Lung microvascular endothelial cell (primary cell): ENCODE measurements at regions not wholly inside any gene's neighbourhood (a gene's known extent, or its start where the extent isn't known, plus 50 kb on each side); places are given as distances from the start of the nearest gene placed in this dataset.

Experiments
- DNase-seq, 2 donors: peaks; one replicate each; pipeline versions ENCODE4 v3.0.0 to v3.0.0-alpha.2; 2010; ENCODE audit warnings: low read depth in 2 of 2

DNA sequence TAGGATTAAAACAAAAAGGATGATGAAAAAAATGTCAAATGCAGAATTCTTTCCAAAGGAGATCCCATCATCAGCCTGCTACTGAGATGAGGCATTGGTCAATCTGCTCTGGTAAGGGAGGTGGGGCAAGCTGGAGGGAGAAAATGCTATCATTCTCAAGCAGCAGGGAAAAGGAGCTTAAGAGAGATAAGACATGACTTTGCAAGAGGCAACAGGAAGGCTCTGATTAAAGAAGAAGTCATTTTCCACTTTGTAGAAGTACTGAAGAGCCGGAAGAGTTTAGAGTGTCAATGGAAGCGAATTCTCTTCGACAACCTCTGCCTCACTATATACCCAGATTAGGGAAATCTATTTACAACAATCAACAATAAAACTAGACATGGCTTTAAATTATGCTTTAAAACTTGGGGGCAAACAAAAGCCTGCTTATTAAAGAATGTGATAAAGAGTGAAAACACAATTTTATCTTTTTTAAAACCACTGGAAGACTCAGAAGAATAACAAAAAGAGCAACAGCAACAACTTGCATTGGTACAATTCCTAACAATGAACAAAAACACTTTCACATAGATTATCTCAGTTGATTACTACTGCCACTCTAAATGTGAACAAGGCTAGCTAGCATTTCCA, 81.8 kb upstream of the NANOGP8 start:
- DNase-seq: no peak

DNA sequence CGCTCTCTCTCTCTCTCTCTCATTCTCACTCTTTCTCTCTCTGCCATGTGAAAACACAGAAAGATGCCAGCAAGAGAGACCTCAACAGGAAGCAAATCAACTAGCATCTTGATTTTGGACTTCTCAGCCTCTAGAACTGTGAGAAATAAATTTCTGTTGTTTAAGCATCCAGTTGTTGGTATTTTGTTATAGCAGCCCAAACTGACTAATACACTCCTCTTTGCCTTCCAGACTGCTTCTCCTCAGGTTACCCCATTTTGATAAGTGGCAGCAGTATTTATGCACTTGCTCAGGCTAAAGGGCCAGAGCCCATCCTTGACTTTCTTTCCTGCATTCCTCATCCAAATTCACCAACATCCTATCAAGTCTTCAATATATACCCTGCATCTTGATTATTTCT, 76.6 kb upstream of the NANOGP8 start:
- DNase-seq: no peak

DNA sequence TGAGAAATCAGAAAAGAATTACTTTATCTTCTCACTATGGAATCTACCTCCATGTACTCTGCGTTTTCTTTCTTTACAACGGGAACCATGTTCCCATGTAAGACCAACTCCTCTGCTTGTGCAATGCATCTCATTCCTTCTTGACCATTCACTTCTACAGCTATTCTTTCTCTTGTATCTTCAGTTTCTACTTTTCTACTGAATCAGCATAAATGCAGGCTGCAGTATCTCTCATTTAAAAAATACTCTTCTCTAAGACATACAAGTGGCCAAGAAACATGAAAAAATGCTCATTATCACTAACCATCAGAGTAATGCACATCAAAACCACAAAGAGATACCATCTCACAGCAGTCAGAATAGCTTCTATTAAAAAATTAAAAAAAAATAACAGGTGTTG, 74.1 kb upstream of the NANOGP8 start:
- no peak for DNase-seq

DNA sequence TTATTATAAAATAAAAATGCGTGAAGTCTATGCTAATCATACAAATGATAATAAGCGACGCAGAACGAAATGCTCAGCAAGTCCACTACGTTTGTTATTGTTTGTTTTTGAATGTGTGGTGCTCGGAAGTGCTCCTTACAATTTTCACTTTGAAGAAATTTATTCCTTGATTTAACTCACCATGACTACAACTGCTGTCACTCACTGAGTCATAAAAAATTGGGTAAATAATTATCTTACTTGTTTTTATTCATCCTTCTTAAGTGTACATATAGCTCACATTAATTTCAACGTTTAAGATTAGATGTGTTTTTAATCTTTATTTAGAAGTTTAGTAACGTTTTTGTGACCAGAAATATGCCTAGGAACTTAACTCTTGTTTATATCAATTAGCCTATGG, 66.7 kb upstream of the NANOGP8 start:
- no peak for DNase-seq

DNA sequence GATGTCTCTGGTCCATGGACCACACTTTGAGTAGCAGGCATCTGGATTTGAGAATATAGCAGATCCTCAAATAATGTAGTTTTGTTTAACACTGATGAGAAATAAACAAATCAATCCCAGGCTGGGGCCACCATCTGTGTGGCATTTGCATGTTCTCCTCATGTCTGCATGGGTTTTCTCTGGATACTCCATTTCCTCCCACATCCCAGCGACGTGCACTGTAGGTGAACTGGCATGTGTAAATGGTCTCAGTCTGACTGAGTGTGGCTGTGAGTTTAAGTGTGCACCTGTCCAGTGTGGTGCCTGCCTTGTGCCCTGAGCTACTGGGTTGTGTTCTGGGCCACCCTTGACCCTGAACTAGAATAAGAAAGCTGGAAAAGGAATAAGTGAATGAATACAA, 66.3 kb upstream of the NANOGP8 start:
- DNase-seq: no peak

DNA sequence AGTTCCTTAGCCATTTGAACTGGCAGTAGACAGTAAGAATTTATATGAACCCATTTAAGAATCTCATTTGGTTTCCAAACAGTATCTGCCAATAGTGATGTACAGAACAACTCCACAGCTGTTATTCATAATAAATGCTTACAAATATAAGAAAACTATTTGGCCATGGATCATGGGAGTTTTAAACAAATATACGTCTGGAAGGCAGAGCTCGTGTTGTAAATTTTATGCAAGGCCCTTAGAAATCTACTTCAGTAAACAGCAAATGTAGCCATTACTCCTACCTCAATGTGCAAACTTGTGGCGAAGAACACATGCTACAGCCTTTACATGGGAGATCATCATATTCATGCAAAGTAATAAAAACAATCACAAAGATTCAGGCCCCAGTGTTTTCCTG, 65.3 kb upstream of the NANOGP8 start:
- no peak for DNase-seq

DNA sequence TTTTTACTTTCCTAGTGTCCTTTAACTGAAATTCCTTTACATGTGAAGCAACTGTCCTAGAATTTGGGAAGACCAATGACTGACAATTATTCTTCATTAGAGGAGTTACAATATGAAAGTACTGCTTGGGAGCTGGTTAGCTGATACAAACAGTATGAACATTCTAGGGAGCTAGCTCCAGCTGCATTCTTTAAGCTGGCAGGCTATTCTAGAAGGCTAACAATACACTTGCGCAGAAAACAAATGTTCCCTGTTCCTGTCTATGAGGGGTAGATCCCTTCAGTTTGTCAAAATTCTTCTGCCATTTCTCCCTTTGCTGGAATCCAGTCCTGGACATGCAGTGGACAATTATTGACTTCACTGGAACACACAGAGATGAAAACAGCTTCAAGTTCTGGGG, 60.2 kb upstream of the NANOGP8 start:
- DNase-seq: no peak

DNA sequence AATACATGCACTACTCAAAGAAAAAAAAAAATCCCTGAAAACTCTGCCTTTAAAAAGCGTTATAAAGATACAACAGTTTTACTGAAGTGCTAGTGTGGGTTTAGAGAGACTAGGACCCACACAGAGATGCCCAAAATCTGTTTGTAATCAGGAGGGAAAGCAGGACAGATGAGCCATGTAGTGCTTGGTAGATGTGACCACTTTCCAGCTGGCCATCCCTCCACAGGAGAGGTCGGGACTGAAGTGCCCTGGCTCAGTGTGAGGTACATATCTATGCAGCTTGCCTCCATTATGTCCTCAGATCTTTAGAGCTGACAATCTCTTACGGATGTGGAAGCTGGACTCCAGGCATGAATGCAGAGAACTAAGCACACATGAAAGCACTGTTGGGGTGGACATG, 57.5 kb upstream of the NANOGP8 start:
- no peak for DNase-seq

DNA sequence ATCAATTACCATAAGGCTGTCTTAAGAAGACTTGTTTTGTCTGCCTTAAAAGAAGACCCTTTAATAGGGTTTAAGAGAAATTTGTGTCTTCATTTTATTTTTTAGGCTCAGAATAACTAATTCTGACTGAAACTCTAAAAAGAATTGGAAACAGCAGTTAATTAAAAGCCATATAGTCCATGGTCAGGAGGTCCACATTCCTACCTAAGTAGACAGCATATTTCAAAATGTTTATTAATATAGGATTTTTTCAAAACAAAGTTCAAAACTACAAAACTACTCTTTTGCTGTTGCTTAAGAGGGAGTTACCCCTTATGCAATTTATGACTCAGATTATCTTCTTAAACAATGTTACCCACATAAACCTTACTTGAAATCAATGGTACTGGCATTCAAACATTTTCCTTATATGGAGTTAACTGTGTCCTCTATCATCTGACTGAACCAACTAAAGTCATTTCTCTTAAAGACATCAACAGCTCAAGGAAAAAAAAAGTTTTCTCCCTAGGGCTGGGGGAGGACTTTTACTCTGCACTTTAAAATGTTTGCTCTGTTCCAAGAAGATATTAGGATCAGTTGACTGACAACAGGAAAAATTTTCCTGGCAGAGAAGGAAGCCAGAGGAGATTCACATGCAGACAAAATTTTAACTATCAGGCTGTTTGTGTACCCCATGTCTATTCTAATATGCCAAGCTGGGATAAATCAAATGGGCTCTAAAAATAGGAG, 56.8 kb upstream of the NANOGP8 start:
- peak in 1 of 2 donors; percentile 6 for DNase-seq

DNA sequence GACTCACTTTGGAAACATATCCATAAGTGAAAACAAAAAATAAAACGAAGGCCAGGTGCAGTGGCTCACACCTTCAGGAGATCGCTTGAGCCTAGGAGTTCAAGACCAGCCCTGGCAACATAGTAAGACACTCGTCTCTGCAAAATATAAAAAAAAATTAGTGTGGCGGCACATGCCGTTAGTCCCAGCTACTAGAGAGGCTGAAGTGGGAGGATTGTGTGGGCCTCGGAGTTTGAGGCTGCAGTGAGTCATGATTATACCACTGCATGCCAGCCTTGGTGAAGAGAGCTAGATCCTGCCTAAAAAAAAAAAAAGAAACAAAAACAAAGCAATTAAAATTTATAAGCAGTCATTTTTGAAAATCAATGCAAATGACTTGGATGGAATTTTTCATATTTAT, 54.7 kb upstream of the NANOGP8 start:
- no peak for DNase-seq

DNA sequence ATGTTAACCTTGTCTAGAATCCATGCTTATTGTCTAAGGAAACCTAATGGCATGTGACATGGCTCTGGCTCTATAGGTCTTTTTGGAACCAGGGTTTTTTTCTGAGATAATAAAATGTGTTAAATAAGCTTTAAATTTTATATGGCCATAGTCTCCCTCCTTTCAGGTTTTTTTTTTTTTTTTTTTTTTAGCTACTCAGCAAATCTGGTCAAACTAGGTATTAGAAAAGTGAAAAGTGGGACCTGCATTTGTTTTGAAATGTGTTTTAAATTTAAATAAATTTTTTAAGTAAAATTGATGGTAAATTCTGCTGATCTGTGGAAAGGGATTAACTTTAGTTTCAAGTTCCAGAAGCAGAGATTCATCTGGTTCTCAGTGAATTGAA, 52.1 kb upstream of the NANOGP8 start:
- DNase-seq: no peak

DNA sequence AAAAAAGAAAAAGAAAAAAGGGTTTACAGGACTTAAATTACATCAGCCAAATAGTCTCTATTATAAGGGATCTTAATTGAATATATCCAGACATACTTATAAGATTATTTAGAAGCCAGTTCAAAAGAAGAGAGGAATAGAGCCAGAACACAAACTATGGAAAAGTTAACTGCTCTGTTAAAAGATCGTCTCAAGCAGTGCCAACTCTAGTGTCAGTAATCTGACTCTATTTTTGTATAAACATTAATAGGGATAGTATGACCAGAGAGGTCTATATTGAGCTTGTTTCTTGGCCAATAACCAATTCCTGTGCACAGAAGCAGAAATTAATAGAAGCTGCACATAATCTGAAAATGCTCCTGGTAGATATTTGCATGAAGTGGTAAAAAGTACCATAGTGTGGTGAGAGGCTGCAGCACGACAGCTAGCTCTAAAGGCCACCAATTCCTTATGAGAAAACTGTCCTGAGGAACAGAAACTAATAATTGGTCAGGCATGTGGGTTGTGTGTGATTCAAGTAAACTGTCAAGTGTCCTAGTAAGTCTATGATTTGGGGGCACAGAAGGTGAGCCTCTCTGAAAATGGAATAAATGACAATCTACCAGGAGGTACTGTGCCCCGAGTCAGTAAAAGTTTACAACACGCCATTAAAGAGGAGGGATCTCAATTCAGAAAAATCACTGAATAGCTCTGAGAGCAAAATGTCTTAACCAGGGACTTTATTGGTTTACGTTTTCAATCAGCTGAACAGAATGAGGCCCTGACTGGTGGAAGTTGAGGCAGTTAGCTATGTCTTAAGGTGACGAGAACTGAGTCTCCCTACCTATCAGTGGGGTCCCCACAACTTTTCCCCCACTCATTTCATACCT, 51.5 kb upstream of the NANOGP8 start:
- no peak for DNase-seq
